ENCODE measurements at regions not wholly inside any gene's neighbourhood (a gene's known extent, or its start where the extent isn't known, plus 50 kb on each side); places are given as distances from the start of the nearest gene placed in this dataset.
A peak's percentile ranks its signal among the peaks of the same experiment; 100 is the strongest.

DNA sequence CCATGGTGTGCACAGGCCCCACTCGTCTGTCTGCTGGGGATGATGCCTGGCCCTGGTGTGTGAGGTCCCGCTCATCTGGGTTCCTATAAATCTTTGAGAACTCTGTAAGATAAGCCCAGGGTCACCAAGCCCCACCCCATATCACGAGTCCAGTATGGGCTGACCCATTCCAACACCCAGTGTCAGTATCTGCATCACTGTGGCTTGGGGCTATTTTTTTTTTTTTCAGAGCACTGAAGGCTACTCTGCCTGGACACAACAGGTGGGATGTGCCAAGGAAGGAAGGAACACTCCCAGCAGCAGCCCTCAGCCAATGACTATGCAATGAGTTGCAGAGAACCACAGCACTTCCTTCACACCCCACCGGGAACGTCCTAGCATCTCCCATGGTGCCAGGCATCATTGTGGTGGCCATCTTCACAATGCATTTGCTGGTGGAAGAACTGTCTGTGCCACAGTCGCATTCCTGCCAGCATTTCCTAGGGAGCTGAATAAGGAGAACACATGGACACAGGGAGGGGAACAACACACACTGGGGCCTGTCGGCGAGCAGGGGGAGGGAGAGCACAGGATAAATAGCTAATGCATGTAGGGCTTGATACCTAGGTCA lies 83.1 kb upstream of the TSHZ3 start:
- Histone ChIP-seq H3K27ac (no peak overlapping the region), H3K4me3 (no peak overlapping the region), H3K9me3 (no peaks in the 10 kb centered on the region), H3K4me1 (no peaks in the 10 kb centered on the region), H3K27me3 (no peaks in the 10 kb centered on the region), H3K36me3 (no peaks in the 10 kb centered on the region)
- intact Hi-C loops (cut with DNase I), result no loop called here
- peak in 1 of 2 donors; percentile 25 for DNase-seq (ENCODE audit: extremely low spot score in 2 of 2)
- TF ChIP-seq POLR2AphosphoS5 (IDR thresholded peaks at IDR 0.05; ENCODE audit: insufficient read depth in 1 of 2, low read depth in 1 of 2) (no peak), POLR2A (IDR thresholded peaks at IDR 0.05) (no peak), CTCF (IDR thresholded peaks at IDR 0.05) (no peak)

DNA sequence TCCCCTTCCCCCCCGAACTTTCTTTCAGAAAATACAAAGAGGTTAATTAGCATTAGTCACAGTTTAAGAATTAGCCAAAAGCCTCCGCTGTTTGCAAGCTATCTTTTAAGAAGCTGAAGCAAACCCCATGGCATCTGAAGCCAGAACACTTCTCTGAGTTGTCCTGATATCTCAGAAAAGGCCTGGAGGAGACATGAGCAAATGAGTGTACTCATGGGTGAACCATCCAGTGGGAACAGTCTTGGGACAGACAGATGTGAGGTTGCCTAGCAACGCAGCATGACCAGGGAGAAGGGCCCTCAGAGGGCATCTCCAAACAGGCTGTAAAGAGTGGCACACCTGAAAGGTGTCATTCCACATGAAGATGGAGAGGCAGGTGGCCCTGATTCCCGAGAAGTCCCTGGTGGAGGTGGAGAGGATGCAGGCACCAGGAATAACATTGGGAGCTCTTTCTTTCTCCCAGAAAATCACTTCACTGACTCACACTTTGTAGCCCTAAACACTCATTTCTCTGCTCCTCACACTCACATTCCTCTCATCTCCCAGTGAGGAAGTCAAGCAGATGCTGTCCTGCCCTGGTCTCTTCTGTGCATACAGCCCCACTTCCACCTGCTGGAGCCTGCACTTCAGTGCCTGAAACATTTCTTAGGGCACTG lies 87.0 kb upstream of the TSHZ3 start:
- Histone ChIP-seq H3K27ac (no peak overlapping the region), H3K36me3 (no peaks in the 10 kb centered on the region), H3K4me1 (no peaks in the 10 kb centered on the region), H3K4me3 (no peak overlapping the region), H3K27me3 (no peaks in the 10 kb centered on the region), H3K9me3 (no peaks in the 10 kb centered on the region)
- intact Hi-C loops (cut with DNase I), result no loop called here
- TF ChIP-seq POLR2AphosphoS5 (IDR thresholded peaks at IDR 0.05; ENCODE audit: insufficient read depth in 1 of 2, low read depth in 1 of 2) (no peak), CTCF (IDR thresholded peaks at IDR 0.05) (no peak), POLR2A (IDR thresholded peaks at IDR 0.05) (no peak)
- peak in 1 of 2 donors; percentile 22 for DNase-seq (ENCODE audit: extremely low spot score in 2 of 2)

GRCh38 chr19:31438401-31439269 lies 89.4 kb upstream of the TSHZ3 start:
- no peak for TF ChIP-seq POLR2A (IDR thresholded peaks at IDR 0.05)
- no peak for TF ChIP-seq POLR2AphosphoS5 (IDR thresholded peaks at IDR 0.05; ENCODE audit: insufficient read depth in 1 of 2, low read depth in 1 of 2)
- TF ChIP-seq CTCF (IDR thresholded peaks at IDR 0.05), result no peak
- Histone ChIP-seq H3K4me3 (no peak overlapping the region), H3K36me3 (no peaks in the 10 kb centered on the region), H3K27me3 (no peaks in the 10 kb centered on the region), H3K4me1 (no peaks in the 10 kb centered on the region), H3K9me3 (no peaks in the 10 kb centered on the region), H3K27ac (no peak overlapping the region)
- DNase-seq (ENCODE audit: extremely low spot score in 2 of 2), result peak in 1 of 2 donors; percentile 74
- intact Hi-C loops (cut with DNase I), result no loop called here

- intact Hi-C loops (cut with DNase I), result no loop called here
- no peaks in the 10 kb centered on the region for H3K9me3 ChIP-seq
- TF ChIP-seq POLR2AphosphoS5 (IDR thresholded peaks at IDR 0.05; ENCODE audit: insufficient read depth in 1 of 2, low read depth in 1 of 2) (no peak), CTCF (IDR thresholded peaks at IDR 0.05) (no peak), POLR2A (IDR thresholded peaks at IDR 0.05) (no peak)
Observed at GRCh38 chr19:31439270-31439573, 90.0 kb upstream of the TSHZ3 start.

More at GRCh38 chr19:31439270-31439573, 90.0 kb upstream of the TSHZ3 start:
- peak in 1 of 2 donors; percentile 14 for DNase-seq (ENCODE audit: extremely low spot score in 2 of 2)
- Histone ChIP-seq H3K4me3 (no peak overlapping the region), H3K27ac (no peak overlapping the region), H3K36me3 (no peaks in the 10 kb centered on the region), H3K4me1 (no peaks in the 10 kb centered on the region), H3K27me3 (no peaks in the 10 kb centered on the region)
